ENCODE measurements at regions not wholly inside any gene's neighbourhood (a gene's known extent, or its start where the extent isn't known, plus 50 kb on each side); places are given as distances from the start of the nearest gene placed in this dataset.
A peak's percentile ranks its signal among the peaks of the same experiment; 100 is the strongest.

DNA sequence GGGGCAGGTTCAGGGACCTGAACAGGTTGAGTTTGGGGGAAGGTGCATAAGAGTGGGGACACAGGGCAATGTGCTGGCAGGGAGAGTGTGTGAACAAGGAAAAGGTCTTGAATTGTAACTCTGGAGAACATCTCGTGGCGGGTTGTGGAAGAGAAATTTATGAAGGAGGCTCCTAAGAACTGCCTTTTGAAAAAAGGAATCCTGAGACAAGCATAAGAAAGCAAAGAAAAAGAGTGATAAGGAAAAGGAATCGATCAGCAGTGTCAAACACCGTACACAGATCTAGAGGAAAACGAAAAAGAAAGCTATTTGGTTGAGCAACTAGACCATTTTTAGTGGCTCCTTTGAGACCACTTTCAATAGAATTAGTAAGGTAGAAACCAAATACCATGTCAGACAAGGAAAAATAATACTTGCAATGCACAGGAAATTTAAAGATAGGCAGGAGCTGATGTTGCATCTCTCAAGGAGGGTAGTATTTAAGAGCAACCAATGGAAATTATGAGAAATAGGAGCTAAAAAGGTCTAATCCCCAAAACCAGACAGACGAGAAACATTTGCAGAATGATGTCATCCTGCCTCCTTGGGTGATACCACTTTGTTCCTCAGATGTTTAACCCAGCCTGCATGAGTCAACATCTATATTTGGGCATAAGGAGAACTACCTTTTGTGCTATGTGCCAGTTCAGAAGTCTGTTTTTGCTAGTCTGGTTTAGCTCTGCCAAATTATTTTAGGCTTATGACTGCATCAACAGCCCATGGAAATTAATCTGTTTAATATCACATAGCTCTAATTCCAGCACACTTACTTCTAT, 64.5 kb upstream of the STK38L start:
- peak; percentile 59 for DNase-seq (ENCODE audit: low read depth)

DNA sequence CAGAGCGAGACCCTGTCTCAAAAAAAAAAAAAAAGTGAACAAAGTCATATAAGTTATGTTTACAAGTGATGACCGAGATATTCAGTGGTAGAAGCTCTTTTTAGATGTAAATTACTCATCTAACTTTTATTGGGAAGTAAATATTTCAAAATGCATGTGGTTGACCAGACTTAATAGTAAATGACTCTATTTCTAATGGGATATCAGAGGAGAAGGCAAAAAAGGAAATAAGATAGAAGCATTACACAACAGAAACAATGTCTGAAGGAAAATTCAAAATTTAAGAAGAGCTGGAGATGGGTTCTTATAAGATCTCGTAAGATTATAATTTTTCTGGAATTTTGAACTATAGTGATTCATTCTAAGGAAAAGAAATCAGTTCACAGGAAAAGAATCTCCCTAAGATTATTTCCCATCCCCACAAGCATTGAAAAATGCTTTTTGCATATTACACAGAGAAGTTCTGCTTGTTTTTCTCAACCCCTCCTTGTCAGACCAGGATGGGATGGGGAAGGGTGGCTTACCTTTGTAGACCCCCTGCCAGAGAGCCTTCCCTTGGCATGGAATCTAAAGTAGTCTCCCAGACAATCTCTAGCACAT, 63.1 kb upstream of the STK38L start:
- no peak for DNase-seq (ENCODE audit: low read depth)

DNA sequence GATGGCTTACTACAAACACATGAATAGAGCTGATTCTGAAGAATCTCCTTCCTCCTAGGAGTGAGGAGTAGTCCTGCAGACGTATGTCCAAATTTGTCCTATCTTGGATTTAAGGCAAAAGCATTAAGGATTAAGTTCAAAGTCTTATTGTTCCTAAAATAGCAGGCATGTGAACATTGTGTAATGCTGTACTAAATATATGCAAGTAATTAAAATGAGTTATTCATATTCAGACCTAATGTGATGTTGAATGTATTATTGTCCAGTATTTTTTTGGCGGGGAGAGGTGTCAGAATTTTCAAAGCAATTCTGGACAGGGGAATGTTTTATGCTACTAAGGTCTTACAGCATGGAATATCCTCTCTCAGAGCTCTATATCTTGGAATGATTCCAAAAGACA, 60.7 kb upstream of the STK38L start:
- DNase-seq (ENCODE audit: low read depth), result no peak

DNA sequence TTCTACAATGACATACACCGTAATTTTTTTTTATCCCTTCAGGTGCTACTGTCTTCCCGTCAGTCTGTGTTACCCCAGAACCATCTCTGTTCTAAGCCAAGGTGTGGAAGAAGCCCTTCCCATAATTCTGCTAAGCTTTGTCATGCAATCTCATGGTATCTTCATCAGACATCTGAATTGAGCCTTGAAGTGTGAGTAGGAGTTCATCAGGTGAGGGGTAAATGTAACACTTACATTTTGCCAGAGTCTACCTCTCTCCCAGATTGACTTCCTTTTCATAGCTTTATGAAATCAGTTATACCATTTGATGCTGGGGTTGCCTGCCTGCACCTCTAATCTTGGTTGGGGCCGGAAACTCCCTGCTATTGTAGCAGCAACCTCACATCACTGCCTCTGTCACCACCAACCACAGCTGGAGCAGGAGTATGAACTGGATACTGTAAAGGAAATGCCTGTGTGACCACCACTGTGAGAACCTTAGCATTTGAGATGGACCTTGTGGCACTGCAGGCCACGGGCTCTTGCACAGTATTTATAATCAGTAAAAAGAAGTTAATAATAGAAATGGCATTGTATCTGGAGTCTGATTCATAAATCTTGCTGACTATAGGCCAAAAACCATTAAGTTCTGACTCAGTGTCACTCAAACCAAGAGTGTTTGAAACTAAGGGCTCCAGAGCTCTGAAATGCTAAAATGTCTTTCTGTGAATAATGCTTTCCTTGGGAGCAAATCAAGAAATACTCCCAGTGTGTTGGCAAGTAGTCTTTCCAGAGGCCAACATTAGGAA, 58.7 kb upstream of the STK38L start:
- peak; percentile 49 for DNase-seq (ENCODE audit: low read depth)

DNA sequence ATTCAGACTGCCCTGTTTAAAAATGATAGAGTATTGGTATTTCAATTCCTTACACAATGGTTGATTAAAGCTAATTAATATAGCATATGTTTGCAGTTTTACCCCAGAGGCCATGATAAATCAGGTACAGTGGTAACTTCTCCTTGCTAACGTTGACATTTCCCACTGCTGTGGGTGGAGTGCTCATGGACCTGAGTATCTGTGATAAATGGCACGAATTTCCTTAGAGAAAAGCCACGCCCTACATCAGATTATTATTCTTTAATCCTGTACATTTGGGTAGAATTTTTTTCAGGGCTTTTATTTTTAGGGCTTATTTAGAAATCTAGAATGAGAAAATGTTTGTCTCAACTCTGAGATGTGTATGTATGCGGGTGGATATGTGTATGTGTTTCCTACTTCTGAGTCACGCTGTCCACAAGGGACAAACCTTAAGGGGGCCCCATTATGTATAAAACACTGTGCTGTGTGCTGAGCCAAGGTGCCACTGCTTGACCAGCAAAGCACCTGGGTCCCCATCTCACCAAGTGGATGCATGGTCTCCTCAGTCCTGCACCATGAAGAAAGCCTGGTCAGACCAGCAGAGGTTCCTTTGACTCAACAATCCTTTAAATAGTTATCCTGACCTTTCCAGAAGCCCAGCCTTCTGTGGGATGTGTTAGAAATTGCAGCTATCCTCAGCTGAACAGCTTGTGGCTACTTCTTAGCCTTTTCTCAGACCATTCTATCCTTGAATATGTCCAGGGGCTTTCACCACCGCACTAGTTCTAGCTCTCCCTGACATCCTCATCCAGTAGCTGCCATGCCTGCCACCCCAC, 57.9 kb upstream of the STK38L start:
- no peak for DNase-seq (ENCODE audit: low read depth)

DNA sequence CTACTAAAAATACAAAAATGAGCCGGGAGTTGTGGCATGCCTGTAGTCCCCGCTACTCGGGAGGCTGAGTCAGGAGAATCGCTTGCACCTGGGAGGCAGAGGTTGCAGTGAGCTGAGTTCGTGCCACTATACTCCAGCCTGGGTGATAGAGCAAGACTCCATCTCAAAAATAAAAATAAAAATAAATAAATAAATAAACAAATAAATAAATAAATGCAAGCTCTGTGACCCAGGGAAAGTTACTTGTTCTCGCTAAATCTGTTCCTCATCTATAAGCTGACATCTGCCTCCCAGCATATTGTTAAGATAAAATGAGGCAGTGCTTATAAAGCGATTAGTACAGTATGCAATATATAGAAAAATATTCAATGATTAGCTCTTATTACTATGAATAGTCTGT, 56.4 kb upstream of the STK38L start:
- DNase-seq (ENCODE audit: low read depth), result no peak

DNA sequence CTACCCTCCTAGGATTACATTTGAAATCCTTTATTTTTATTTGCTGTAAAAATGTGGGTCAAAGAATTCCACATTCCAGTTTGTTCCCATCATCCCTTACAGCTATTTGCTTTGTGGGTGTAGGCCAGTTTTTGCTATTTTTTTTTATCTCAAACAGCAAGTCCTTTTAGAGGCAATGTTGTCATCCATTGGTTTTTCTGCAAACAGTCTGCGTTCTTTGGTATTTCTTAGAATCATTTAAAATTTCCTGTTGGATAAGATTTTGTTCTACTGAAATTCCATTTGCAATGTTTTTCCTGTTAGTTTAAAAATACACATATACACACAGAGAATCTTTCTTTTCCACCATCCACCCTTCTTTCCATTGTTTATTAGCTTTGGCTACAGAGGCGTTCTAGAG, 53.3 kb upstream of the STK38L start:
- DNase-seq (ENCODE audit: low read depth), result peak; percentile 37

DNA sequence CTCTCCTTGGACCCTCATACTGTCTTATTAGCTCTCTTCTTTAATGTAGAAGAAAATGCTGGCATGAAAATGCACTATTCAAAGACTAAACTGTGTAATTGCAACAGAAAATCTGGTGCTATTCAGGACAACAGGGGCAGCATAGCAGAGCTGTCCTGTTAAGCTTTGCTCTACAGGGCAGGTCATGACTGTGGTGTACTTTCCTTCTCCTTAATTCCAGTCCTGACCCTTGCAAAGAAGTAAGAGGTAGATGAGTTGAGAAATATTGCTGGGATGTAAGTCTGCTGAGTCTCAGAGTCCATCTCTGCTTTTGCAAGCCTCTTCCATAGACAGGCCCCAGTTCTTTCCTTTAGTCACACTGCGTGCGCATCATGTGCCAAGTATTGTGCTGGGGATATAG, 52.6 kb upstream of the STK38L start:
- DNase-seq (ENCODE audit: low read depth), result no peak

DNA sequence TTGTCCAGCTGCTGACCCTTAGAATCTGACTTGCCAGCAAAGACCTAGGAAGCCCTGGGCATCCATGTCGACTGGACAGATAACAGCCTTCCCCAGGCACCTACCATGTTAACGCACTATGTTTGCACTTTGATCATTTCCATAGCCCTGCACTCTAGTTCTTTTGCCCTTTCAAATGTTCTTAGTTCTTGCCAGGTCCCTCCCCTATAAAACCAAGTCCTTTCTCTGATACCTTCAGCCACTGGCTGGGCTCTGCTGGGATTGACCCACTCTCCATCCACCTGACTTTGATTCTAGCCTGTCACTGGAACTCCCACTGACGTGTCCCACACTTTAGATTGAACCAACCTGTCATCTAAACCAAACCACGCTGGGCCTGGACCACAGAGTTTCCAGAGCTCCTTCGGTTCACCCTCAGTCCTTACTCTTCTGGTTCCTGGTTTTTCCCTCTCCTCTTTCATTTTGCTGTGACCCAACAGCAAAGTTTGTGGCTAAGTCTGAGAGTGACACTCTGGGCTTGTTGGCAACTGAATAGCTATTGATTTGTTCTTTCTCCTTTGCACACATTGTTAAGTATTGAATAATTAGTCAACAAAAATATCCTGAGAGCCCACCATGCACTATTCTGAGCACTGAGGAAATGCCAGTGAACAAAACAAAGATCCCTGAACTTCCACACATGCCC, 51.8 kb upstream of the STK38L start:
- no peak for DNase-seq (ENCODE audit: low read depth)

DNA sequence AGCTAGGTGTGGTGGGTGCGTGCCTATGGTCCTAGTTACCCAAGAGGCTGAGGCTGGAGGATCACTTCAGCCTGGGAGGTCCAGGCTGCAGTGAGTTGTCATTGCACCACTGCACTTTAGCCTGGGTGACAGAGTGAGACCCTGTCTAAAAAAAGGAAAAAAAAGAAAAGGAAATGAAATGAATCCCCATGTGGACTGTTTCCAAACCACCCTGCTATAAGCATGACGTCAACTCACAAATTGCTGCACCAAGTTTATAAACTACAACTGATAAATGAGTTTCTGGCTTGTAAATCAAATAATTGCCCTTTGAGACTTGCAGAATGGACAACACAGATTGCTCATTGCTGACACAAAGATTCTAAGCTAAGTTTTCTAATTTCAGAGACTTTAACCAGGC, 51.0 kb upstream of the STK38L start:
- DNase-seq (ENCODE audit: low read depth), result no peak

DNA sequence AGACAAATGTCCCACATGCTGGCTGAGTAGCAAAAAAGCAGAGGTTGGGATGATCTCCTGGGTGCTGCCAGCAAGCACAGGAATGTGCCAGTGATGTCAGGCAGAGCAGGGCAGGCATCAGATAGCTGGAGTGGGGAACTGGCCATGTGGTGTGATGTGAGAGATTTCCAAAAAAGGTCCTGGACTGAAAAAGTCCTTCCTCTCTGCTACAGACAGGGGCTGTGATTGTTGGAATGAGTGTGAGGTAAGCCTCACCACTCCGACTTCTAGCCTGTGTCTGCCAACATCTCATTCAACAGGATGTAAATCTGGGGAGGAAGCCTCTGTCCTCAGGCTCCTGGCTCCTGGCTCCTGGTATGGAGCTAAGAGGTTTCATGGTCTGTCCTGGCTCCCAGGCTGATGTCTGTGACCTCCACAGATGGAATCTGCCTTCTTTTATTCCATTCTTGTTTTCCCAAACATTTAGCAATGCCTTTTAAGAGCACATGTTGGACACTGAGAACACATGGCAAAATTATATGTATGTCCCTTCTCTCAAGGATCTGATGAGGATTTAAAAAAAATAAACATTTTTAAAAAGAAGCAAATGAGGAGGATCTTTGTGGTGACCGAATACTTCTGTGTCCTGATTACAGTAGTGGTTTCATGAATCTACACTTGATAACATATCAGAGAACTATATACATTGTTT, 50.1 kb upstream of the STK38L start:
- DNase-seq (ENCODE audit: low read depth), result peak; percentile 76
